LNCaP clone FGC (cell line): ENCODE measurements at regions not wholly inside any gene's neighbourhood (a gene's known extent, or its start where the extent isn't known, plus 50 kb on each side); places are given as distances from the start of the nearest gene placed in this dataset.

Experiments used
- DNase-seq: peaks from one replicate; pipeline ENCODE4 v3.0.0-alpha.2; 2011; ENCODE audit warnings: low read depth
- H3K4me3 ChIP-seq: 2 replicates; pipeline ENCODE4 v1.5.1; 2011; ENCODE audit warnings: mild to moderate bottlenecking, low read depth, low read length, control low read depth
- TF ChIP-seq, protein P1 (sequence below): IDR thresholded peaks from 2 replicates; pipeline ENCODE4 v1.5.1; 2012; ENCODE audit warnings: mild to moderate bottlenecking; ENCODE audit not compliant: control insufficient read depth, insufficient read depth; ENCODE audit errors: extremely low read depth

DNA sequence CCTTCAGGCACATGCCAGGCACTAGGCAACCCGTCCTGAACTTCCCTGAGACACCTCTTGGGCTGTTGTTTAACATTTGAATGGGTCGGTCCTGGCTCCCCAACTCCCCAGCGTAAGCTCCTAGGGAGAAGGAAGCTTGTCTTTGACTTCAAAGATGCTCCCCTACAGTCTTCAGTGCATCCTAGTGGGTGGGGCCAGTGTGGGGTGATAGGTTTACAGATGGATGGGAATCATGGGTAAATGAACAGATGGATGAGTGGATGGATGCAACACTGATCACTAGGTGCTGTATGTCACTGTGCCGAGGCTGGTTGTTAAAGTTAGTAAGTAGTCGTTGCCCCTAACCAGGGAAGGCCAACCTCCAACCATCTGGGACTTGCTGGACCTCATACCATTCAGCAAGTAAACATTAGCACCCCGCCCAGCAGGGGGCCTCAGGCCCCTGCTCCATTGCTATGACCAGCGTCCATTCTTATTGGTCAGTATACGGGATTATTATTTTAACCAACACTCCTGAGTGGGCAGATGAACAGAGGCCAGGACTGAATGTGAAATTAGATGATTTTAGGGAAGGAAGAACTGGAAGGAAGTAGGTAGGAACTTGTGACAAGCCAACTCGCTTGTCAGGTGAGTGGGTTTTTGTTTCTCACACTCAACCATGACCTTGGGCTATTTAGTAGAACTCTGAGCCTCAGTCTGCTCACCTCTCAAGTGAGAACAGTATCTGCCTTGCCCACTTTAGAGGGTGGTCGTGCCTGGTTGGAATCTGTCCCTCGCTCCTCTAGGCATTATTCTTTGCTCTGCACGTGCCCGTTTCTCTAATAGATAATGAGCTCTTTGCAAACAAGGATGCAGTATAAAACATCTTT is 82.9 kb upstream of the FOXP4 start:
- no peak overlapping the region for H3K4me3 ChIP-seq
- TF ChIP-seq, protein P1, sequence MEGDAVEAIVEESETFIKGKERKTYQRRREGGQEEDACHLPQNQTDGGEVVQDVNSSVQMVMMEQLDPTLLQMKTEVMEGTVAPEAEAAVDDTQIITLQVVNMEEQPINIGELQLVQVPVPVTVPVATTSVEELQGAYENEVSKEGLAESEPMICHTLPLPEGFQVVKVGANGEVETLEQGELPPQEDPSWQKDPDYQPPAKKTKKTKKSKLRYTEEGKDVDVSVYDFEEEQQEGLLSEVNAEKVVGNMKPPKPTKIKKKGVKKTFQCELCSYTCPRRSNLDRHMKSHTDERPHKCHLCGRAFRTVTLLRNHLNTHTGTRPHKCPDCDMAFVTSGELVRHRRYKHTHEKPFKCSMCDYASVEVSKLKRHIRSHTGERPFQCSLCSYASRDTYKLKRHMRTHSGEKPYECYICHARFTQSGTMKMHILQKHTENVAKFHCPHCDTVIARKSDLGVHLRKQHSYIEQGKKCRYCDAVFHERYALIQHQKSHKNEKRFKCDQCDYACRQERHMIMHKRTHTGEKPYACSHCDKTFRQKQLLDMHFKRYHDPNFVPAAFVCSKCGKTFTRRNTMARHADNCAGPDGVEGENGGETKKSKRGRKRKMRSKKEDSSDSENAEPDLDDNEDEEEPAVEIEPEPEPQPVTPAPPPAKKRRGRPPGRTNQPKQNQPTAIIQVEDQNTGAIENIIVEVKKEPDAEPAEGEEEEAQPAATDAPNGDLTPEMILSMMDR, result peak; percentile 48
- DNase-seq, result no peak

DNA sequence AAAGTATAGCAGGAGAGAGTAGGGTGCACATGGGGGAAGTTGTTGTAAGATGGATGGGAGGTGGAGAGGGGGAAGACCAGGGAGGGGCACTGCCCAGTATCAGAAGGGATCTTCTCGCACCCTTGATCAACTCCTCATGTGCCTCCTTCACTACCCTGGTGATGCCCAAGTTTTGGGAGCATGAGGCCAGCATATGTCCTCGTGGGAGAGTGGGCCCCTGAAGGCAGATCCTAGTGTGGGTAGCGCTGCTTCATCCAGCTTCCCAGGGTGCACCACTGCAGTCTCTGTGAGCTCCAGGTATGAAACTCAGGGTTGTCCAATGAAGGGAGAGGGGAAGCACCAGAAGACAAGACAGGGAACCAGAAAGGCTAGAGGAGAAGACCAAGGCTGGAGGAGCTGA is 82.2 kb upstream of the FOXP4 start:
- TF ChIP-seq, protein P1, result no peak
- H3K4me3 ChIP-seq, result no peak overlapping the region
- no peak for DNase-seq

DNA sequence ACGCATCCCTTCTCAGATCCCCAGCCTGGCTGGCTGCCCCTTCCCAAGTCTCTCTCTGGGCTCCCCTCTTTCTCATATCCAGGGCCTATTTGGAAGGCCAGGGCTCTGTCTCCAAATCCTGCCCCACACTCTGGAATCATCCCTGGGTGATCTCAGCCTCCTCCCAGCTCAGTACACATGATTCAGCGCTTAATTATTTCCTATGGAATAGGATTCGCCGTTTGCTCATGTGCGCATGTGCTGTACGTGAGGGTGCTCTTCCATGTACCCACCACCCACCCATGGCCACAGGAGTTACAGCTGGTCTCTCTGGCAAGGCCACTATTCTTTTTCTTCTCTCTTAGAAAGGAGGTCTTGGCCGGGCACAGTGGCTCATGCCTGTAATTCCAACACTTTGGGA is 81.7 kb upstream of the FOXP4 start:
- no peak overlapping the region for H3K4me3 ChIP-seq
- TF ChIP-seq, protein P1, result no peak
- DNase-seq, result no peak

DNA sequence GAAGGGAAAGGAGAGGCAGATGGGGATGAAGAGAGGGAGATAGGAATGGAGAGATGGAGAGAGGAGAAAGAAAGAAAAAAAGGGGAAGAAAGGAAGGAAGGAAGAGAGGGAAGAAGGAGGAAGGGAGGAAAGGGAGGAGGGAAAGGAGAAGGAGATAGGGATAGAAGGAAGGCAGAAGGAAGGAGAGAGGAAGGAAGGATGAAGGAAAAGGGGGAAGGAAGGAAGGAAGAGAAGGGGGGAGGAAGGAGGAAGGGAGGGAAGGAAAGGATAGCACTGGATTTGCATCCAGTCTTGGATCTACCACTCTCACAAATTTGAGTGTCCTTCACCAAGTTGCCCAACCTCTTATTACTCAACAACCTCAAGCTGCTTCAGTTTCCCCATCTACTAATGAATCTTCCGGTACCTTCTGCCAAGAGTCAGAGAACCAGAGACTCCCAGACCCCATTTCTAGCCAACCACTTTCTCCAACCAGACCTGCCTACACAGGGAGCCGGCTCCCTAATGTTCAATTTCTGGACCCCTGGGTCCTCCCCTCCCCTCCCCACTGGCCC is 79.7 kb upstream of the FOXP4 start:
- no peak overlapping the region for H3K4me3 ChIP-seq
- DNase-seq, result no peak
- TF ChIP-seq, protein P1, result no peak

DNA sequence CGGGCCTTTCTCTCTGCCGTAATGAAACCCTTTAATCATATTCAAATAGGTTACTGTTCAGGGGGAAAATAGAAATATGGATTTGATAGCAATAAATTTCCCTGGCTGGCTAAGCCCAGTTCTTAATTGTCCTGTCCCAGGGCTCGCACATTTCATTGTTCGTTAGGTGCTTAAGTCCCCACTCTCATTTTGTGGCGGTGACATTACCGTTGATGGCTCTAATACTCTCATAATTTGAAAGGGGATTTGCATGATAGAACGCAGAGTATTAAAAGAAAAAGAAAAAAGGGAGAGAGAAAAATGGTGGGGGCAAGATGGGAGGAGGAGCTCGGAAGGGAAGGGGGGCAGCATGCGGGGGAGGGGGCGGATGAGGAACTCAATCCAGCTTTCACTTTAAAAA is 79.1 kb upstream of the FOXP4 start:
- no peak for DNase-seq
- H3K4me3 ChIP-seq, result no peak overlapping the region
- TF ChIP-seq, protein P1, result no peak

DNA sequence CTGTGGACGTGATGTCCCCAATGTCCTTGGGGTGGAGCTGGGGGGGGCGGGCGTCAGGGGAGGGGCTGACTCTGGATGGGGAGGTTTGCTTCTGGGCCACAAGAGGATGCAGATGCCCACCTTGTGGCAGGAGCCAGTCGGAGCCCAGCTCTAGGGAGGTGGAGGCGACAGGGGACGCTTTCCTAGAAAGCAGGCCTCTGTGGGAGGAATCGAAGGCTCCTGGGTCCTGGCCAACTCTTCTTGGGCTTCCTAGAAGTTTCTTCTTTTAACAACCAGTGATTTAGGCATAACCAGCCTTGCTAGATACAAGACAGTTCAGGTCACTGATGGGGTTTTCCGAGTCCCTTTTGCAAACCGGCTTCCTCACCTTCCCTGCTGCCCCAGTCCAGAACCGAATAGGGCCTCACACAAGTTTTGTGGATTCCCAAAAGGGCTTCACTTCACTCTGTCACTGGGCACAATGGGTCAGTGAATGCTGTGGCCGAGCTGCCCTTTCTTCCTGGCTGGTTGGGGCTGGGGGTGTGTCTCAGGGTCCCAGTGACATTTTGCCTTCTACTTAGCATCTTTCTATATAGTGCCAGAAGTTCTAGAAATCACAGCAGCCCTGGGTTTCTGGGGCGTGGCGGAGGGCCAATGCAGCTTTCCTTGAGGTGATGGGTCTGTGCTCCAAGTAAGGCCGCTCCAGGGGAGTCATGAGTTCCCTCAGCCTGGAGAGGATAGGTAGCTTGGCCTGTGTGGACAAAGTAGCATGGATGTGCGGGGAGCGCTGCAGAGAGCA is 78.4 kb upstream of the FOXP4 start:
- TF ChIP-seq, protein P1, result no peak
- no peak for DNase-seq
- H3K4me3 ChIP-seq, result no peak overlapping the region
